Astrocyte of the spinal cord (primary cell): ENCODE measurements at regions not wholly inside any gene's neighbourhood (a gene's known extent, or its start where the extent isn't known, plus 50 kb on each side); places are given as distances from the start of the nearest gene placed in this dataset.

Experiments used
- DNase-seq: peaks from one replicate; pipeline ENCODE4 v3.0.0; 2011; ENCODE audit warnings: low read depth, low spot score
- H3K4me3 ChIP-seq: 2 replicates; pipeline ENCODE4 v1.5.1; 2011; ENCODE audit warnings: low read depth, mild to moderate bottlenecking, low read length, moderate library complexity
- CTCF ChIP-seq: IDR thresholded peaks from 2 replicates; pipeline ENCODE4 v1.5.1; 2012; ENCODE audit warnings: low read depth, mild to moderate bottlenecking, low read length, inconsistent platforms
- in situ Hi-C: cut with HindIII; loops from 2 replicates; pipeline ENCODE4 v1.10.0; 2017; ENCODE audit warnings: low sequenced_read_pairs

GRCh38 chr16:81148277-81148676 lies 52.1 kb upstream of the GCSH start:
- in situ Hi-C loops = no loop called here
- no peak for DNase-seq
- H3K4me3 ChIP-seq = no peak overlapping the region
- no peak for TF ChIP-seq CTCF
